ENCODE measurements at regions not wholly inside any gene's neighbourhood (a gene's known extent, or its start where the extent isn't known, plus 50 kb on each side); places are given as distances from the start of the nearest gene placed in this dataset.

DNA sequence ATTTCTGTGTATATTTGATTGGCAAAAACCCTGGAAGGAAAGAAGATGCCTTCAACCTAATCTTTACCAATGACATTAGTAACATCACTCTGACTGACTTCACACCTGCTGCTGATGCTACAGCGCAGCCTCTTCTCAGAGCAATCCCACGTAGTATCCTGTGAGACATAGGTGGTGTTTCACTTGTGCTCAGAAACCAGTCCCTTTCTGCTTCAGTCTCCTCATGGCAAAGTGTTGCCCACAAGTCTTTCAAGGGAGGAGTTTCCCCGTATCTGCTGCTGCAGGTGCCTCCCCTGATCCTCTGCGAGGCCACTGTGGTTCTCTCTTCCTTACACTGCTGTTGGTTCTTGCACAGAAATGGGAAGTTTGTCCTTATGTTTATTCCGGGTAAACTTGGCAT is 433.2 kb upstream of the TNP1 start:
- DNase-seq = no peak

DNA sequence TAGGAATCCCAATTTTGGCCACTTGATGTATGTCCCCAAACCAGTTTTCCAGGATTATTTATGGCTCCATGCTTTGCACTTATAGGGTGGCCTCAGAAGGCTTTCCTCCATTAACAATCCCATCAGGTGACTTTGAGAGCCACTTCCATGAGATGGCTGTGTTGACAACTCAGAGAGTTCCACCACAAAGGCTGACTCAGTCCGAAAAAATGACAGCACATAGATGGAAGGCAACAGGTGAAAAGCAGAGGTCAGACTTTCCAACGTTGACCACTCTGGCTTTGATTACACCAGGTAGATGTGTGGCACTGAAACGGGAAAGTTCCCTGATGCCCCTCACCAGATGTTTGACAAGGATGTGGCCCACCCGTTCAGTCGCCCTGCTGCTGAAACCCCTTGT is 431.4 kb upstream of the TNP1 start:
- no peak for DNase-seq

- DNase-seq = no peak
Observed at GRCh38 chr2:217290467-217290866, 430.6 kb upstream of the TNP1 start.

GRCh38 chr2:217289907-217290280 is 430.0 kb upstream of the TNP1 start:
- no peak for DNase-seq

- DNase-seq = no peak
Observed at GRCh38 chr2:217289177-217289906, 429.5 kb upstream of the TNP1 start.

DNA sequence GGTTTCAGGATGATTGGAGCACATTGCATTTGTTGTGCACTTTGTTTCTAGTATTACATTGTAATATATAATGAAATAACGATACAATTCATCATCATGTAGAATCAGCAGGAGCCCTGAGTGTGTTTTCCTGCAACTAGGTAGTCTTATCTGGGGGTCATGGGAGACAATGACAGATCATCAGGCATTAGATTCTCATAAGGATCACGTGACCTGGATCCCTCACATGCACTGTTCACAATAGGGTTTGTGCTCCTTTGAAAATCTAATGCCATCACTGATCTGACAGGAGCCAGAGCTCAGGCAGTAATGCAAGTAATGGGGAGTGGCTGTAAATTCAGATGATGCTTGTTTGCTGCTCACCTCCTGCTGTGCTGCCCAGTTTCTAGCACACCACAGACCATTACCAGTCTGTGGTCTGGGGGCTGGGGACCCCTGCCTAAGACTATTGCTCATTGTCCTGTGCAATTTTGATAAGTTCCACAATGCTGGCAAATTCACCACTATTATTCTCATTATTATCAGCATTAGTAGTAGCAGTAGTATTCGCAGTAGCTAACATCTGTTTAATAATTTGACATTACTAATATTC is 428.7 kb upstream of the TNP1 start:
- no peak for DNase-seq

DNA sequence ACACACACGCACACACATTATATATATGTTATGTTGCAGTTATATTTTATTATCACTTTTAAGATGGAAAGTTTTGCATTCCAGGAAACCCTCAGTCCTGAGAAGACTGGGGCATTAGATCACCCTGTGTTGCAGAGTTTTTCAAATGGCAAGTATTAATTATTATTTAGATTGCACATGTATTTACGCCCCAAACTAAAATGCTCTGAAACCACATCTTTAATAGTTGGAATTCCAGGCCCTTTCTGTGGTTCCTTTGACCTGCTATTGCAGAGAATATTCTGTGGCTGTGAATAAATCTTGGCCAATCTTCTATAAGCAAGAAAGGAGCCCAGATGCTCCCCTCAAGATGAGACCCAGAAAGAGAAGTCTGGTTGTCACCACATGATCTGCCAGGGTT is 427.0 kb upstream of the TNP1 start:
- DNase-seq = no peak

DNA sequence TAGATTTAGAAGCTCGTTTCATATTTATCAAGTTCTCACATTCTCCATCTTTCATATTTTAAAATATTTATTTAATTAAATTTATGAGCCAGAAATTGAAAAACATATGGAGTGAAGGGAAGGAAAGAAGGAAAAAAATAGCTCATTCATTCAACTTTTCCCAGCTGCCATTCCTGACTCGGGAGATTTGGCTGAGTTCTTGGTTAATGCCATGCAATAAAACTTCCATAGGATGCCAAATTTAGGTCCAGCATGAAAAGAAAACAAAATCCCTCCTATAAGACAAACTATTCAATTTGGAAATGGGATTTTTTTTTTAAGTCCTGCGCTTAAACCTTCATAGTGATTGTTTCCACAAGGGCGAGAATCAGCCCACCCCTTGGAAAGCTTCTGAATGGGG is 426.1 kb upstream of the TNP1 start:
- DNase-seq = no peak

GRCh38 chr2:217283460-217283859 is 423.6 kb upstream of the TNP1 start:
- no peak for DNase-seq

DNA sequence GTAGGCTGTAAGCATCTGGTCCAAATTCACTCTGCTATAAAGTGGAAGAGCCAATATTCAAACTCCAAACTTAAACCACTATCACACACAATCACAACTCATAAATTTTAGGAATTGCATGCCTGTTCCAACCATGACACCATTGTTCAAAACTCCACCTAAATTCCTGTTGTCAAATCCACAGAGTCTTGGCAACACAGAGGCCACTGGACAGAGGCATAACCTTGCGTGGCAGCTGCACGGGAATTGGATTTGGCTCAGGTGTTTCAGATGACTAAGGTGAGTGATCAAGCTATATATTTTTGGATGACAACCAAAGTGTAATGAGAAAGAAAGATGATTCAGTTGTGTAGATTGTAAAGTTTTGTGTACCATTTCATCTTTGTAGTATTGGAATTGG is 422.7 kb upstream of the TNP1 start:
- no peak for DNase-seq

GRCh38 chr2:217279556-217279955 is 419.7 kb upstream of the TNP1 start:
- DNase-seq = no peak

- DNase-seq = no peak
Observed at GRCh38 chr2:217279140-217279539, 419.3 kb upstream of the TNP1 start.

GRCh38 chr2:217277646-217278398 is 418.0 kb upstream of the TNP1 start:
- DNase-seq = no peak

DNA sequence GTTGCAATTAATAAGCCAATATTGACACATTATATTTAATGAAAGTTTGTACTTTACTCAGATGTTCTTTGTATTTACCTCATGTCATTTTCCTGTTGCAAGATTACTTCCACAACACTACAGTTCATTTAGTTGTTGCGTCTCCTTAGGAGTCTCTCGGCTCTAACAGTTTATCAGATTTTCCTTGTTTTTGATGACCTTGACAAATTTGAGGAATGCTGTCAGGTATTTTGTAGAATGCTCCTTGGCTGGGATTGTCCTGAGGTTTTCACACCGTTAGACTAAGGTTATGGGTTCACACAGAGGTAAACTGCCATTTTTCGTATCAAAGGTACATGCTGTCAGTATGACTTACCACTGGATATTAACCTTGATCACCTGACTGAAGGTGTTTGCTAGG is 416.6 kb upstream of the TNP1 start:
- DNase-seq = no peak

GRCh38 chr2:217275091-217275490 is 415.2 kb upstream of the TNP1 start:
- no peak for DNase-seq

GRCh38 chr2:217274578-217274977 is 414.7 kb upstream of the TNP1 start:
- no peak for DNase-seq

DNA sequence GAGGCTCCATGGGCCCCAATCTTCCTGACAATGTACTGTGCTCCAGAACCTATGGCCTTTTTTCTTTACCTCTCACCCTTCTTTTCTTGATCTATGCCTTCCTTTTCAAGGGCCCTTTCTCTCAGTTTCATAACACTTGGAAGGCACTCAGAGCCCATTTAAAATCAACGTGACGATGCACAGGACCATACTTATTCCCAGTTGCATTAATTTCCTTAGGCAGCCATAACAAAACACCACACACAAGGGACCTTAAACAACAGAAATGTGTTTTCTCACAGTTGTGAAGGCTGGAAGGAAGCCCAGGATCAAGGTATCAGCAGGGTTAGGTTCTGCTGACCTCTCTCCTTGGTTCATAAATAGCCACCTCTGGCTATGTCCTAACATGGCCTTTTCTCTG is 414.0 kb upstream of the TNP1 start:
- DNase-seq = no peak

GRCh38 chr2:217273162-217273561 is 413.3 kb upstream of the TNP1 start:
- no peak for DNase-seq

DNA sequence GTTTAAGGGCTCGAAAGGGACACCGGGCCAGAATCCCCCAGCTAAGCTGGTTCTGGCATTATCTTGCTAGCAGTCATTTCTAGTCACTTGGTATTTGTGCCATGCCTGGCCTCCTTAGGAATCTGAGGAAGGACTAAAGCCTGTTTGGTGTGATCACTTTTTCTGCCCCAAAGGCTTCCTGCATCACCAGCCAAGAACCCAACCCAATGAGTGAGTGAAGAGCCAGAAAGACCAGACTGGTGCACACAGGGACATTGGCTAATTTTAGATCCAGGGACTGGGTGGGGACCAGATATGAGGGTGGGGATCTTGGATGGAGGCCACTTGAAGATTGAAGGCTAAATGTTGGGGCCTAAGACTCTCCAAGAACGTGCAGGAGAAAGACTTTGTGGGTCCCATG is 411.9 kb upstream of the TNP1 start:
- no peak for DNase-seq

DNA sequence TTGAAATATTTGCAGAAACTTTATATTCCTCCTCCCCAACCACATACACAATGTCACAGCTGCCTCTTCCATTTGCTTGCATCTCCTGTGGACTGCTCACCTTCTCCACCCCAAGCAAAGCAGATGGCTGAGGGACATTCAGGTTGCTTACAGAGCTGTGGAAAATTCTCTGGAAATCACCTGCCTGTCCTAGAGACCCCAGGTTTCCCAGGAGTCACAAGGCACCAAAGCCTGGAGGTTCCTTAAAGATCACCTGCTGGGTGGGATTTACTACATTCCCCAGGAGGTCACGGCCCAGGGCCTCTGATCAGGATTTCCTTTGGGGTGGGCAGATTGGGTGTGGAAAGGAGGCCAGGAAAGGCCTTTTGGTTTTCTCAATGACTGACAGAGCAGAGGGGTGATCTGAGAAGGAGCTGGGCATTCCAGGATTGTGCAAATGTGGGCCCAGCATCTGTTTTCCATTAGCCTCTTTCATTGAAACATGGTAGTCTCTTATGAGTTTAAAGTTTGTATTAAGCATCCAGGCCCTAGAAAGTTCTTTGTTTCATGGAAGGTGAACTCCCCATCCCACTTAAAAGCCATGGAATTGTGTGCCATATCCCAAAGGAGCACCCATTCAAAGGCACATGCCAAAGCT is 410.7 kb upstream of the TNP1 start:
- no peak for DNase-seq

GRCh38 chr2:217269701-217270484 is 410.0 kb upstream of the TNP1 start:
- DNase-seq = no peak

DNA sequence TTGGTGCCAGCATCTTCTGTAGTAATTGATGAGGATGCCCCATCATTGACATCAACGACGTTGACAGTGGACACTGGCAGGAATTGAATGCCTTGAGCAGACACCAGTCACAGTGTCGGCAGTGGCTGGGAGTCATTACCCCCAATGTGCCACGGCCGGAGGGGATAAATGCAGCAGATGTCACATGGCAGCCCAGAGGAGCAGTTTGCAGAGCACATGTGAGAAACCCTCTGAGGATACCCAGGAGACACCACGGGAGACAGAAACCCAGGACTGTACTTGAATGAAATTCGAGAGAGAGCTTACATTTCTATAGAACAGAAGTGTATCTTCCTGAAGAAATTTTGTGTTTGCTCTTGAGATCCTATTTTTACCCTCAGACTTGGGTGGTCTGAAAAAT is 409.1 kb upstream of the TNP1 start:
- DNase-seq = no peak

GRCh38 chr2:217267758-217268157 is 407.9 kb upstream of the TNP1 start:
- DNase-seq = no peak

Data from inflammatory macrophage (primary cell).